Fibroblast of pulmonary artery (primary cell): ENCODE measurements at regions not wholly inside any gene's neighbourhood (a gene's known extent, or its start where the extent isn't known, plus 50 kb on each side); places are given as distances from the start of the nearest gene placed in this dataset.

Experiments
- DNase-seq: peaks from one replicate; pipeline ENCODE4 v3.0.0-alpha.2; 2010; ENCODE audit warnings: low read depth
- H3K4me3 ChIP-seq: replicated peaks from 2 replicates; pipeline ENCODE4 v1.5.1; 2011; ENCODE audit warnings: low read depth, mild to moderate bottlenecking, control low read depth, low read length, moderate library complexity
- TF ChIP-seq, protein P1 (sequence below): IDR thresholded peaks from 2 replicates; pipeline ENCODE4 v1.5.1; 2011; ENCODE audit warnings: mild to moderate bottlenecking, control low read depth, low read length, inconsistent platforms; ENCODE audit errors: missing control alignments

DNA sequence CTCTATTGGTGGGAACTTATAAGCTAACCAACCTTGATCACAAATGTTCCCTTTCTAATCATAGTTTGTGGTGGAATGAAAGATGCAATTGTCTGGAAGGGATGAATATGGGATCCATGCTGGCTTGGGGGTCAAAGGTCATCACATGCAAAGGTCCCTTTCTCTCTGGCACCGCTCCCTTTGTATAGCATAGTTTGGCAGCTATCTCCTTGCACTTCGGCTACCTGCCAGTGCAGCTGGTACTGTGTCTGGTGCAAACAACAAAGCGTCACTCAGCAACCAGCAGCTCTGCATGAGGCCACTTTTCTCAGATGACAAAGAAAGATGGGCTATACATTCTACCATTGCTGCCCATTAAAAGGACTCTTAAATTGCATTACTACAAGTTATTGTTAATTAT is 188.2 kb upstream of the NFIA start:
- DNase-seq = no peak
- TF ChIP-seq, protein P1, sequence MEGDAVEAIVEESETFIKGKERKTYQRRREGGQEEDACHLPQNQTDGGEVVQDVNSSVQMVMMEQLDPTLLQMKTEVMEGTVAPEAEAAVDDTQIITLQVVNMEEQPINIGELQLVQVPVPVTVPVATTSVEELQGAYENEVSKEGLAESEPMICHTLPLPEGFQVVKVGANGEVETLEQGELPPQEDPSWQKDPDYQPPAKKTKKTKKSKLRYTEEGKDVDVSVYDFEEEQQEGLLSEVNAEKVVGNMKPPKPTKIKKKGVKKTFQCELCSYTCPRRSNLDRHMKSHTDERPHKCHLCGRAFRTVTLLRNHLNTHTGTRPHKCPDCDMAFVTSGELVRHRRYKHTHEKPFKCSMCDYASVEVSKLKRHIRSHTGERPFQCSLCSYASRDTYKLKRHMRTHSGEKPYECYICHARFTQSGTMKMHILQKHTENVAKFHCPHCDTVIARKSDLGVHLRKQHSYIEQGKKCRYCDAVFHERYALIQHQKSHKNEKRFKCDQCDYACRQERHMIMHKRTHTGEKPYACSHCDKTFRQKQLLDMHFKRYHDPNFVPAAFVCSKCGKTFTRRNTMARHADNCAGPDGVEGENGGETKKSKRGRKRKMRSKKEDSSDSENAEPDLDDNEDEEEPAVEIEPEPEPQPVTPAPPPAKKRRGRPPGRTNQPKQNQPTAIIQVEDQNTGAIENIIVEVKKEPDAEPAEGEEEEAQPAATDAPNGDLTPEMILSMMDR = no peak
- H3K4me3 ChIP-seq = no peak overlapping the region

DNA sequence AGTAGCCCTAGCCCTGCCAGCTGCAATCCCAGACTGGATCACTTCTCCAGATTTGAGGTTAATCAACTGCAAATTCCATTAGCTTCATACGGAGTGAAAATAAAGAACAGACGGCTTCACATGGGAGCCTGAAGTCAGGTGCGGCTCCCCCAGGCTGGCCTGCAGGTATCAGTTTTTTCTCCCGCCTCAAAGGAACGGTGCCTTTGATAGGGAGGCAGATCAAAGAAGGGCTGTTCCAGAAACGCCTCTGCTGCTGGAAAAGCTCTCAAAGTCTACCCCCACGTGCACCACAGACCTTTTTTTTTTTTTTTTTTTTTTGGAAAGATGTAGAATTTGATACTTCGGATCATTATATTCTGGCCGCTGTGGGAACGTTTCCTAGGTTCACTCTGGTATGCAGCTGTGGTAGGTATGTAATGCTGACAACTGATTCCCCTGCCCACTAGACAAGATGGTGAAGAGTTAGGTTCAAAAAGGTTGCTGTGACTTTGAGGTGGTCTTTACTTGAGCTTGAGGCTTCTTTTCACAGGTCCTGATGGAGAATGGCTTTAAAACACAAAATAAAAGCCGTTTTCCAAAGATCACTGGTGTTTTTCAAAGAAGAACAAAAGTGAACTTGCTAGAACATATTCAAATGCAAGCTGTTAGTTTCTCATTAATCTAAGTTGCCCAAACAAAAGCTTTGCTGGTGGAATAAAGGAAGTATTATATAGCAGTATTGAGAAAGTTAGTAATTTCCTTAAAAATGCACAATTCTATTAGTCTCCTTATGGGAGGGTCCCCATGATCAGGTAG is 189.0 kb upstream of the NFIA start:
- TF ChIP-seq, protein P1 = no peak
- DNase-seq = no peak
- no peak overlapping the region for H3K4me3 ChIP-seq

DNA sequence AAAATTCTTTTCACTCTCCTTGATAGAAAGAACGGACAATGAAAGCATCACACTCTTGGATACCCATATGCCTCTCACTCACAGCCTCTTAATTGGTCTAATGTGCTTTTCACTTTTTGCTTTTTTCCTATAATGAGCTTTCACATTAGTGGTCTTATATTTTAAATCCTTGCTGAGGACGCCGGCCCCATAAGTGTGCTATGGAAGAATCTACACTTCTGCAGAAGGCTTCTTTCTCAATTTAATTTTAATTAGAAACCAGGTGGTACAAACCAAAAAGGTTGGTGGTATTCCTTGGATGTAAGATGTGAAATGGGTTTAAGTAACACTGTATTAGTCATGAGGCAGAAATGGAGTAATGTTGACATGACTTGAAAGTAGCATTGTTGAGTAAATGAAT is 190.6 kb upstream of the NFIA start:
- no peak overlapping the region for H3K4me3 ChIP-seq
- DNase-seq = no peak
- TF ChIP-seq, protein P1 = no peak

DNA sequence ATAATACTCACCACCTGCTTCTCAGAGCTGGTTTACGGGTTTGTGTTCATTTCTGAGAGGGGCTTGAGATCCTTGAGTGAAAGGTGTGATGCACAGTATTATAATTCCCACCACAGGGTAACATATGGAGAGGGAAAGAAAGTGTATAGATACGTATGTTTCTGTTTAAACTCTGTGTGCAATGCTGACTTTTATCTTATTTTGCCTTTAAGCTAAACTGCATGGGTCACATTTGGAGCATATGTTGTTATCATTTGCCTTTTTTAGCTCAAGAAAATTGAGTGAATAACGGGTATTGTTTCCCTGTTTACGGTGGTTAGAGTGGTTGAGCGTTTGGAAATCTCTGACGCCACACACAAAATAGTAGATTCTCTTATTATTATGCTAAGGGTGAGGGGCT is 191.1 kb upstream of the NFIA start:
- no peak for DNase-seq
- H3K4me3 ChIP-seq = no peak overlapping the region
- TF ChIP-seq, protein P1 = no peak

DNA sequence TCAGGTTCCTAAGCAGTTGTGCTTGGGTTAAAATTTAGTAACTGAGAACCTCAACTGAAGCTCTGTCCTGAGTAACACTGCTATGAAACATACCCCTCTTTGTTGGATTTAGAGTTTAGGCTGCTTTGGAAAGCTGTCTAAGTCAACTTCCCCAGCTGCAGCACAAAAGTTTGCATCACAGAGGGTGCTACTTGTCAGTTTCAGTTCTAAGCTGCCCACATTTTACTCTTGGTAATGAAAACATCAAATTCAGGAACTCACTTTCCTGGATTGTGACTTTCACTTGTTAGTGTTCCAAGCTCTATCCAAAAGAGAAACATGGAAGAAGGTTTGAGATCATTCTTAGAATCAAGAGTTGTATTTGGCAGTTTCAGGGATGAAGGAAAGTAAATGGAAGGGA is 191.7 kb upstream of the NFIA start:
- TF ChIP-seq, protein P1 = no peak
- H3K4me3 ChIP-seq = no peak overlapping the region
- no peak for DNase-seq

DNA sequence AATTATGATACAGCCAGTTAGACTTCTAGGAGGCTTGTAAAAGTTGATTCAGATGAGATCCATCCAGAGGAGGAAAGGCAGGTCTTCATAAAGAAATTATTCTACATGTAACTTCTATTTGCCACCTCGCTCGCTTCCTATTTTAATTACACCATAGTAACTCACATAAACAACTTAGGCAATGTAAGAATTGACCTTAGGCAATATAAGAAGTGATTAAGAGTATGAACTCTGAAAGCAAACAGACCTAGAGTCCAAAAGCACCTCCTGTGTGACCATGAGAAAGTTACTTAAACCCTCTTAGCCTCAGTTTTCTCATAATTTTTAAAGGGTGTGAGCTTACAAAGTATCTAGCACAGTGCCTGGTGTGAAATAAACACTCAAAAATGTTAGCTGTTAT is 192.7 kb upstream of the NFIA start:
- TF ChIP-seq, protein P1 = no peak
- DNase-seq = no peak
- no peak overlapping the region for H3K4me3 ChIP-seq

DNA sequence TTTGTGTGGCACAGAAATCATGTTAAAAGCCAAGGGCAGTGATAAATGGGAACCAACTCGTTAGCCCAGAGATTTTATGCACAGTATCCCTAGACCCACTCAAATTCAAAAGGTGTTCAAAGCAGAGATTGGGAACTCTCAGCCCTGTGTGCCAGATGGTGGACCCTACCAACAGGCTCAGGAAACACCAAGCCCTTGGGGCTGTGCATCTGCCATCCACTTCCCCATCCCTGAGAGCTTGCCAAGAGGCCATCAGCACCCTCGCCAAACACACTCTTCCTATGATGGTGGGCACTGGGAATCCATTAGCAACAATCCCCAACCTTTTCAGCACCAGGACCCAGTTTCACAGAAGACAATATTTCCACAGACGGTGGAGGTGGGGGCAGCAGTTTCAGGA is 194.2 kb upstream of the NFIA start:
- no peak for DNase-seq
- H3K4me3 ChIP-seq = no peak overlapping the region
- TF ChIP-seq, protein P1 = no peak
